ENCODE measurements at regions not wholly inside any gene's neighbourhood (a gene's known extent, or its start where the extent isn't known, plus 50 kb on each side); places are given as distances from the start of the nearest gene placed in this dataset.

DNA sequence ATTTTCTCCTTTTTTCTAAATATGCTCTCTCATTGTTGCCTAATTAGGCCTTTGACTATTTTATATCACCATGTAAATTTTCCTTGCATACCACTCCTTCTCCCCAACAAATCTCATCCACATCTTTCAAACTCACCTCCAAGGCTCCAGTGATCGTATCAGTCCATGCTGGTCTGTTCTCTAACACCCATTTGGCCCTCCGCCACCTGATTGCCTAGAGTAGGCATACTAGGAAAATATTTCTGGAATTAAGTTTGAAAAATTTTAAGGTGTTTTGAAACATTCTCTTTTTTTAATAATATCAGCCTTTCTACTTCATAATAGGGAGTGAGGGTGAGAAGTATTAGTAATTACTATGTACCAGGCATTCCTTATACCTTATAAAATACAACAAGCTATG, 473.9 kb downstream of the FGF9 start:
- no peak for ATAC-seq
- Histone ChIP-seq H3K27ac (ENCODE audit: low read length) (no peak overlapping the region), H3K9me3 (ENCODE audit: control insufficient read depth, insufficient read depth, low read depth, low read length) (no peaks in the 10 kb centered on the region), H3K27me3 (ENCODE audit: control insufficient read depth, insufficient read depth, low read length) (no peaks in the 10 kb centered on the region), H3K4me1 (ENCODE audit: control insufficient read depth, insufficient read depth, low read length) (no peaks in the 10 kb centered on the region), H3K4me3 (ENCODE audit: low read depth in 2 of 2, low read length in 2 of 2) (no peak overlapping the region), H3K36me3 (ENCODE audit: control insufficient read depth, insufficient read depth, low read length) (no peaks in the 10 kb centered on the region)
- ChIA-PET POLR2A (no interaction called here), CTCF (no interaction called here)
- no peak for DNase-seq (ENCODE audit: low read depth, low spot score)
- intact Hi-C loops (cut with micrococcal nuclease; ENCODE audit: unreplicated experiment), result no loop called here
- in situ Hi-C loops (cut with HindIII; ENCODE audit: low pct_unique_long_range_greater_than_20kb, low sequenced_read_pairs), result no loop called here
- TF ChIP-seq, protein P1, sequence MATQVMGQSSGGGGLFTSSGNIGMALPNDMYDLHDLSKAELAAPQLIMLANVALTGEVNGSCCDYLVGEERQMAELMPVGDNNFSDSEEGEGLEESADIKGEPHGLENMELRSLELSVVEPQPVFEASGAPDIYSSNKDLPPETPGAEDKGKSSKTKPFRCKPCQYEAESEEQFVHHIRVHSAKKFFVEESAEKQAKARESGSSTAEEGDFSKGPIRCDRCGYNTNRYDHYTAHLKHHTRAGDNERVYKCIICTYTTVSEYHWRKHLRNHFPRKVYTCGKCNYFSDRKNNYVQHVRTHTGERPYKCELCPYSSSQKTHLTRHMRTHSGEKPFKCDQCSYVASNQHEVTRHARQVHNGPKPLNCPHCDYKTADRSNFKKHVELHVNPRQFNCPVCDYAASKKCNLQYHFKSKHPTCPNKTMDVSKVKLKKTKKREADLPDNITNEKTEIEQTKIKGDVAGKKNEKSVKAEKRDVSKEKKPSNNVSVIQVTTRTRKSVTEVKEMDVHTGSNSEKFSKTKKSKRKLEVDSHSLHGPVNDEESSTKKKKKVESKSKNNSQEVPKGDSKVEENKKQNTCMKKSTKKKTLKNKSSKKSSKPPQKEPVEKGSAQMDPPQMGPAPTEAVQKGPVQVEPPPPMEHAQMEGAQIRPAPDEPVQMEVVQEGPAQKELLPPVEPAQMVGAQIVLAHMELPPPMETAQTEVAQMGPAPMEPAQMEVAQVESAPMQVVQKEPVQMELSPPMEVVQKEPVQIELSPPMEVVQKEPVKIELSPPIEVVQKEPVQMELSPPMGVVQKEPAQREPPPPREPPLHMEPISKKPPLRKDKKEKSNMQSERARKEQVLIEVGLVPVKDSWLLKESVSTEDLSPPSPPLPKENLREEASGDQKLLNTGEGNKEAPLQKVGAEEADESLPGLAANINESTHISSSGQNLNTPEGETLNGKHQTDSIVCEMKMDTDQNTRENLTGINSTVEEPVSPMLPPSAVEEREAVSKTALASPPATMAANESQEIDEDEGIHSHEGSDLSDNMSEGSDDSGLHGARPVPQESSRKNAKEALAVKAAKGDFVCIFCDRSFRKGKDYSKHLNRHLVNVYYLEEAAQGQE (IDR thresholded peaks at IDR 0.05; ENCODE audit: insufficient read depth in 1 of 2, low read depth in 2 of 2, low read length in 1 of 2), result no peak
- BruUV-seq (replicated peaks), result no TSS peak

DNA sequence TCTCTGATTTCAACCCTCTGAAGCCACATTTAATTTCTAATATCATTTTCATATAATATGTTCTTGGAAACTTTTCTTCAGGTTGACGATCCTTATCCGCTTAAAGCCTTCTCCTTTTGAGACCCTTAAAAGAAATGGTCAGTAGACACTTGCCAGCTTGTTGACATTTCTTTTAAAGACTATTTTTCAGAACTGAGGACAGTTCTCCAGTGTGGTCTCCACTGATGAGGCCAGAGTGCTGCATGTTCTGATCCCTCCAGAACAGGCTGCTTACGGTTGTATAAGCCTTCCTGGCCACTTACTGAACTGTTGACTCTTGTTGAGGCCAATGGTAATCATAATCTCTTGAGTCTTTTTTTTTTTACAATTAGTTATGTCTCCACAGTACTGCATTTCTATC, 477.3 kb downstream of the FGF9 start:
- no peak for DNase-seq (ENCODE audit: low read depth, low spot score)
- no TSS peak for BruUV-seq (replicated peaks)
- intact Hi-C loops (cut with micrococcal nuclease; ENCODE audit: unreplicated experiment), result no loop called here

More for the DNA sequence above, 477.3 kb downstream of the FGF9 start:
- ChIA-PET POLR2A (no interaction called here), CTCF (no interaction called here)
- ATAC-seq, result no peak
- in situ Hi-C loops (cut with HindIII; ENCODE audit: low pct_unique_long_range_greater_than_20kb, low sequenced_read_pairs), result no loop called here
- Histone ChIP-seq H3K27me3 (ENCODE audit: control insufficient read depth, insufficient read depth, low read length) (no peaks in the 10 kb centered on the region), H3K4me1 (ENCODE audit: control insufficient read depth, insufficient read depth, low read length) (no peaks in the 10 kb centered on the region), H3K9me3 (ENCODE audit: control insufficient read depth, insufficient read depth, low read depth, low read length) (no peaks in the 10 kb centered on the region), H3K27ac (ENCODE audit: low read length) (no peak overlapping the region), H3K36me3 (ENCODE audit: control insufficient read depth, insufficient read depth, low read length) (no peaks in the 10 kb centered on the region), H3K4me3 (ENCODE audit: low read depth in 2 of 2, low read length in 2 of 2) (no peak overlapping the region)
- TF ChIP-seq, protein P1 (IDR thresholded peaks at IDR 0.05; ENCODE audit: insufficient read depth in 1 of 2, low read depth in 2 of 2, low read length in 1 of 2), result no peak
- TF ChIP-seq, protein P2, sequence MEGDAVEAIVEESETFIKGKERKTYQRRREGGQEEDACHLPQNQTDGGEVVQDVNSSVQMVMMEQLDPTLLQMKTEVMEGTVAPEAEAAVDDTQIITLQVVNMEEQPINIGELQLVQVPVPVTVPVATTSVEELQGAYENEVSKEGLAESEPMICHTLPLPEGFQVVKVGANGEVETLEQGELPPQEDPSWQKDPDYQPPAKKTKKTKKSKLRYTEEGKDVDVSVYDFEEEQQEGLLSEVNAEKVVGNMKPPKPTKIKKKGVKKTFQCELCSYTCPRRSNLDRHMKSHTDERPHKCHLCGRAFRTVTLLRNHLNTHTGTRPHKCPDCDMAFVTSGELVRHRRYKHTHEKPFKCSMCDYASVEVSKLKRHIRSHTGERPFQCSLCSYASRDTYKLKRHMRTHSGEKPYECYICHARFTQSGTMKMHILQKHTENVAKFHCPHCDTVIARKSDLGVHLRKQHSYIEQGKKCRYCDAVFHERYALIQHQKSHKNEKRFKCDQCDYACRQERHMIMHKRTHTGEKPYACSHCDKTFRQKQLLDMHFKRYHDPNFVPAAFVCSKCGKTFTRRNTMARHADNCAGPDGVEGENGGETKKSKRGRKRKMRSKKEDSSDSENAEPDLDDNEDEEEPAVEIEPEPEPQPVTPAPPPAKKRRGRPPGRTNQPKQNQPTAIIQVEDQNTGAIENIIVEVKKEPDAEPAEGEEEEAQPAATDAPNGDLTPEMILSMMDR (IDR thresholded peaks at IDR 0.05), result no peak
- no peak for TF ChIP-seq TCF7L2 (IDR thresholded peaks at IDR 0.05; ENCODE audit: low read depth, low read length)
- no peak for TF ChIP-seq POLR2AphosphoS5 (IDR thresholded peaks at IDR 0.05; ENCODE audit: low read depth, low read length)
- no peak for TF ChIP-seq SIN3A (IDR thresholded peaks at IDR 0.05; ENCODE audit: borderline replicate concordance, insufficient read depth, low read depth, low read length)
